Skin epidermis (tissue), 12 donors: ENCODE measurements at regions not wholly inside any gene's neighbourhood (a gene's known extent, or its start where the extent isn't known, plus 50 kb on each side); places are given as distances from the start of the nearest gene placed in this dataset.
A peak's percentile ranks its signal among the peaks of the same experiment; 100 is the strongest.

Experiments used
- H3K27ac ChIP-seq, 21 experiments: fragments of 200-600 bp; sonication (generic) in 11 of 21; one replicate each; pipeline ENCODE4 v1.5.0; 2020; ENCODE audit warnings: mild to moderate bottlenecking in 3 of 21, inconsistent platforms in 2 of 21, moderate library complexity in 2 of 21
- H3K4me3 ChIP-seq, 7 experiments: fragments of 200-600 bp; sonication (generic) in 2 of 7; one replicate each; pipeline ENCODE4 v1.5.0; 2020; ENCODE audit warnings: inconsistent platforms in 2 of 7, mild to moderate bottlenecking in 2 of 7, moderate library complexity in 1 of 7

GRCh38 chr2:104465981-104466380 lies 387.9 kb upstream of the POU3F3 start:
- Histone ChIP-seq H3K27ac (no peak overlapping the region), H3K4me3 (no peak overlapping the region)

- Histone ChIP-seq H3K4me3 (no peak overlapping the region), H3K27ac (no peak overlapping the region)
Observed at GRCh38 chr2:104468846-104469245, 385.1 kb upstream of the POU3F3 start.

GRCh38 chr2:104472076-104472475 lies 381.8 kb upstream of the POU3F3 start:
- Histone ChIP-seq H3K27ac (no peak overlapping the region), H3K4me3 (no peak overlapping the region)

GRCh38 chr2:104473546-104473945 lies 380.4 kb upstream of the POU3F3 start:
- no peak overlapping the region for H3K4me3 ChIP-seq
- H3K27ac ChIP-seq = no peak overlapping the region

GRCh38 chr2:104474716-104475115 lies 379.2 kb upstream of the POU3F3 start:
- Histone ChIP-seq H3K27ac (no peak overlapping the region), H3K4me3 (no peak overlapping the region)

GRCh38 chr2:104476075-104476474 lies 377.8 kb upstream of the POU3F3 start:
- H3K4me3 ChIP-seq = no peak overlapping the region

GRCh38 chr2:104476563-104476988 lies 377.3 kb upstream of the POU3F3 start:
- H3K4me3 ChIP-seq = no peak overlapping the region
- H3K27ac ChIP-seq = no peak overlapping the region

More at GRCh38 chr2:104476075-104476474, 377.8 kb upstream of the POU3F3 start:
- no peak overlapping the region for H3K27ac ChIP-seq

GRCh38 chr2:104481341-104481740 lies 372.6 kb upstream of the POU3F3 start:
- H3K27ac ChIP-seq = no peak overlapping the region
- H3K4me3 ChIP-seq = no peak overlapping the region

- H3K27ac ChIP-seq = no peak overlapping the region
- no peak overlapping the region for H3K4me3 ChIP-seq
Observed at GRCh38 chr2:104487366-104487765, 366.5 kb upstream of the POU3F3 start.

GRCh38 chr2:104493698-104494097 lies 360.2 kb upstream of the POU3F3 start:
- no peak overlapping the region for H3K4me3 ChIP-seq
- no peak overlapping the region for H3K27ac ChIP-seq

- Histone ChIP-seq H3K27ac (no peak overlapping the region), H3K4me3 (no peak overlapping the region)
Observed at GRCh38 chr2:104501342-104501741, 352.6 kb upstream of the POU3F3 start.

GRCh38 chr2:104501929-104502328 lies 352.0 kb upstream of the POU3F3 start:
- H3K4me3 ChIP-seq = no peak overlapping the region
- H3K27ac ChIP-seq = no peak overlapping the region

GRCh38 chr2:104502901-104503300 lies 351.0 kb upstream of the POU3F3 start:
- H3K4me3 ChIP-seq = no peak overlapping the region
- peak overlapping the region in 1 of 21 experiments; percentile 52 for H3K27ac ChIP-seq

GRCh38 chr2:104504331-104505073 lies 349.4 kb upstream of the POU3F3 start:
- Histone ChIP-seq H3K4me3 (no peak overlapping the region), H3K27ac (no peak overlapping the region)

- no peak overlapping the region for H3K27ac ChIP-seq
Observed at GRCh38 chr2:104518256-104518655, 335.7 kb upstream of the POU3F3 start.

GRCh38 chr2:104521247-104521646 lies 332.7 kb upstream of the POU3F3 start:
- no peak overlapping the region for H3K27ac ChIP-seq
- H3K4me3 ChIP-seq = no peak overlapping the region

More at GRCh38 chr2:104518256-104518655, 335.7 kb upstream of the POU3F3 start:
- H3K4me3 ChIP-seq = no peak overlapping the region

GRCh38 chr2:104523921-104524320 lies 330.0 kb upstream of the POU3F3 start:
- H3K27ac ChIP-seq = no peak overlapping the region
- no peak overlapping the region for H3K4me3 ChIP-seq

- Histone ChIP-seq H3K27ac (no peak overlapping the region), H3K4me3 (no peak overlapping the region)
Observed at GRCh38 chr2:104528101-104528500, 325.8 kb upstream of the POU3F3 start.

GRCh38 chr2:104531122-104531521 lies 322.8 kb upstream of the POU3F3 start:
- Histone ChIP-seq H3K4me3 (no peak overlapping the region), H3K27ac (no peak overlapping the region)

GRCh38 chr2:104537116-104537515 lies 316.8 kb upstream of the POU3F3 start:
- H3K4me3 ChIP-seq = no peak overlapping the region
- no peak overlapping the region for H3K27ac ChIP-seq

- H3K27ac ChIP-seq = no peak overlapping the region
- no peak overlapping the region for H3K4me3 ChIP-seq
Observed at GRCh38 chr2:104538077-104538476, 315.8 kb upstream of the POU3F3 start.

- Histone ChIP-seq H3K27ac (no peak overlapping the region), H3K4me3 (no peak overlapping the region)
Observed at GRCh38 chr2:104539649-104540048, 314.3 kb upstream of the POU3F3 start.
